Ectodermal cell (in vitro differentiated cells): ENCODE measurements at regions not wholly inside any gene's neighbourhood (a gene's known extent, or its start where the extent isn't known, plus 50 kb on each side); places are given as distances from the start of the nearest gene placed in this dataset.

Experiments used
- H3K27ac ChIP-seq: 2 replicates; pipeline ENCODE4 v1.7.0; 2013; ENCODE audit warnings: mild to moderate bottlenecking, low read depth, low read length; ENCODE audit not compliant: insufficient read depth, poor library complexity, severe bottlenecking
- H3K27me3 ChIP-seq: 2 replicates; pipeline ENCODE4 v1.7.0; 2013; ENCODE audit warnings: mild to moderate bottlenecking, low read length; ENCODE audit not compliant: insufficient read depth, control insufficient read depth, poor library complexity, severe bottlenecking
- H3K36me3 ChIP-seq: one replicate; pipeline ENCODE4 v1.7.0; 2013; ENCODE audit warnings: low read length; ENCODE audit not compliant: control insufficient read depth, insufficient read depth
- H3K4me1 ChIP-seq: one replicate; pipeline ENCODE4 v1.7.0; 2013; ENCODE audit warnings: low read length; ENCODE audit not compliant: control insufficient read depth, insufficient read depth
- H3K4me3 ChIP-seq: 2 replicates; pipeline ENCODE4 v1.7.0; 2013; ENCODE audit warnings: low read depth, low read length, control low read depth; ENCODE audit not compliant: insufficient read depth
- H3K9me3 ChIP-seq: 2 replicates; pipeline ENCODE4 v1.7.0; 2013; ENCODE audit warnings: mild to moderate bottlenecking, low read length, moderate library complexity; ENCODE audit not compliant: control insufficient read depth
- WGBS, 2 experiments: methylation state at CpG; one replicate each; pipeline ENCODE4 v1.1.7; 2013; ENCODE audit warnings: missing lambda C conversion rate in 2 of 2; 5-methylcytosine and 5-hydroxymethylcytosine counted together

DNA sequence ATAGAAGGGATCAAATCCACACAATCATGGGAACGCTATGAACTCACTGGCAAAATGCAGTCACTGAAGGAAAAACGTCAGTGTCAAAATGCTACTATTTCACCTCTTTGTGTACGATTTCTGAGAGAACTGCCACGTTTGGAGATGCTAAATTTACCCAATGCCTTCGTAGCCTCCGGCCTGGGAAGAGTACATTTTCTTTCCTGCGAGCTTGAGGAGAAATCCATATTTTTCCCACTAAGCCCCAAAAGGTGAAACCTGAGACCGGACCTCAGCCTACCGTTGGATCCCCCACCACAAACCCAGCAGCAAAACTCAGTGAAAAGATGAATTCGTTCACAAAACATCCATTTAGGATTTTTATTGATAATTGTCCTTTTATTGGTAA lies 131.7 kb downstream of the GPX5 start:
- no peaks in the 10 kb centered on the region for H3K4me1 ChIP-seq
- H3K4me3 ChIP-seq, result peak overlapping the region; percentile 72
- 68 to 71% methylated on average over 9 to 10 of the region's 10 CpGs for WGBS, 2 experiments
- no peaks in the 10 kb centered on the region for H3K9me3 ChIP-seq
- no peaks in the 10 kb centered on the region for H3K36me3 ChIP-seq
- peaks cover 5% of the 10 kb centered on the region for H3K27me3 ChIP-seq
- no peak overlapping the region for H3K27ac ChIP-seq

GRCh38 chr6:28657769-28658465 lies 132.2 kb downstream of the GPX5 start:
- Histone ChIP-seq H3K4me1 (no peaks in the 10 kb centered on the region), H3K9me3 (no peaks in the 10 kb centered on the region), H3K4me3 (peak overlapping the region; percentile 72), H3K27me3 (peaks cover 5% of the 10 kb centered on the region), H3K36me3 (no peaks in the 10 kb centered on the region), H3K27ac (no peak overlapping the region)
- WGBS, 2 experiments, result 26 to 32% methylated on average over 25 to 27 of the region's 27 CpGs

DNA sequence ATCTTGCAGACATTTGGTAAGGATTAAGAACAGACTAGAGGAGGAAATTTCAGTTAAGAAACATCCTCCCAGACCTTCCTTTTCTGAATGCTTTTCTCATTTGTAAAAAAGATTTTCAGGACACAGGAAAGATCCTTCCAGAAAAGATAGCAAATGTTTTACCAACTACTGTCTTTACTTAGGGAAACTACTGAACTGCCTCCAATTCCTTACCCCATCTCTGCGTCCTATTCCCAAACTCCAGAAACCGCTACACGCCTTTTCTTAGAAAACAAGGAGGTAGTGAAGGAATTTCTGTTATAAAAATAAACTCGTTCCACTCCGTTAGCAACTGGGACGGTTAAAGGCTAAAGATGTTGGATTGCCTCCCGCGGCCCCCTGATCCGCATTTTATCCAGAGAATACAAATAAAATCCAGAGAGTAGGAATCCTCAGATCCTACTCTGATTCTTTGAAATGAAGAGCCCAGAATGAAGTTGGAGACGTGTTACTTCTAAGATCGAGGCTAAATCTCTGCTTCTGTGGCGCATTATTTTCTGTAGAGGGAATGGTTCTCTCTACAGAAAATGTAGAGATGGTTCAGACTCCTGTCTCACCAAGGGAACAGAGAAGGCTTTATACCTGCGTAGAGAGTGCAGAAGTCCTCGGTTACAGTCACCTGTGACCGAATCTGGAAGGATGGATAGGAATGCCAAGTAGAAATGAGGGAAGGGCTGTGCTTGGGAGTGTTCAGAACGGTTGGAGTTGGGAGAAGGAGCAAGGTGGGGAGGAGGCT lies 133.0 kb downstream of the GPX5 start:
- H3K36me3 ChIP-seq, result no peaks in the 10 kb centered on the region
- 2 to 3% methylated on average over 13 to 16 of the region's 16 CpGs for WGBS, 2 experiments
- H3K4me1 ChIP-seq, result no peaks in the 10 kb centered on the region
- no peaks in the 10 kb centered on the region for H3K9me3 ChIP-seq
- H3K27me3 ChIP-seq, result peaks cover 5% of the 10 kb centered on the region
- H3K27ac ChIP-seq, result no peak overlapping the region
- peak overlapping the region; percentile 72 for H3K4me3 ChIP-seq

DNA sequence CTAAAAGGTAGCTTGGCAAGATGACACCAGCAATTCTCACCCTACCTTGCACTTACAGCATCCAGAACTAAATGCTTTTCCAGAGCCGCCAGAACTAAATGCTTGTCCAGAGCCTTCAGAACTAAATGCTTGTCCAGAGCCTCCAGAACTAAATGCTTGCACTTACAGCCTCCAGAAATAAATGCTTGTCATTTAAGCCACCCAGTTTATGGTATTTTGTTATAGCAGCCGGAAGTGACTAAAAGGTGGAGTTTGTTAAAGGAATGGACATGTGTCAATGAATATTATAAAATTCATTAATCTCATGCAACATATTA lies 133.5 kb downstream of the GPX5 start:
- Histone ChIP-seq H3K9me3 (no peaks in the 10 kb centered on the region), H3K27ac (no peak overlapping the region), H3K27me3 (peaks cover 5% of the 10 kb centered on the region), H3K36me3 (no peaks in the 10 kb centered on the region), H3K4me1 (no peaks in the 10 kb centered on the region), H3K4me3 (peak overlapping the region; percentile 72)
- 36 to 42% methylated on average over 1 of the region's 2 CpGs for whole genome bisulfite sequencing, 2 experiments

- Histone ChIP-seq H3K9me3 (no peaks in the 10 kb centered on the region), H3K4me3 (no peak overlapping the region), H3K27me3 (peaks cover 5% of the 10 kb centered on the region), H3K36me3 (no peaks in the 10 kb centered on the region), H3K4me1 (no peaks in the 10 kb centered on the region), H3K27ac (no peak overlapping the region)
- WGBS, 2 experiments, result 92% methylated on average over 2 of the region's 2 CpGs
Observed at GRCh38 chr6:28661097-28661713, 135.5 kb downstream of the GPX5 start.

DNA sequence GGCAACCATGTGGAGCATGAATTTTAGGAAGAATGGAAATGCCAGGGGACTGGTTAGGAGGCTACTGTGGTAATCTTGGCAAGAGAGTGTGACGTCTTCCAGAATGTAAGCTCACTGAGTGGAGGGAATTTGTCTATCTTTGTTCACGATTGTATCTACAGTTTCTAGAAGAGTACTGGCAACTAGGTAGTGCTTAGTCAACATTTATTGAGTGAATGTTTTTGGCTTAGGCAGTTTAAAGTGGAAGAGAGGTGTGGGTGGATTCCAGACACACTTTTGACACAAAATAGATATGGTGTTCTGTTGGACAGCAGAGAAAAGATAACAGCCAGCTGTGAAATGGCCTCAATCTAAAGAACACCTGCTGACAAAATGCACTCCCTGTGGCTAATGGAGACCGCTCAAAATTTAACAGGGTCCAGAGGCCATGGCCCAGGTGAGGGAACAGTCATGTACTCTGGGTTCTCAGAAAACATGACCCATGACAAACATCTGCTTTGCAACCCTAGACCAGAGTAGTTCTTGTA lies 139.3 kb downstream of the GPX5 start:
- Histone ChIP-seq H3K4me3 (no peak overlapping the region), H3K27me3 (no peaks in the 10 kb centered on the region), H3K9me3 (no peaks in the 10 kb centered on the region), H3K4me1 (no peaks in the 10 kb centered on the region), H3K27ac (no peak overlapping the region), H3K36me3 (no peaks in the 10 kb centered on the region)
- WGBS, 2 experiments, result 96 to 97% methylated on average over 3 of the region's 3 CpGs

- H3K4me3 ChIP-seq, result no peak overlapping the region
- WGBS, 2 experiments, result 50 to 67% methylated on average over 2 to 3 of the region's 3 CpGs
Observed at GRCh38 chr6:28673417-28673786, 147.7 kb downstream of the GPX5 start.

DNA sequence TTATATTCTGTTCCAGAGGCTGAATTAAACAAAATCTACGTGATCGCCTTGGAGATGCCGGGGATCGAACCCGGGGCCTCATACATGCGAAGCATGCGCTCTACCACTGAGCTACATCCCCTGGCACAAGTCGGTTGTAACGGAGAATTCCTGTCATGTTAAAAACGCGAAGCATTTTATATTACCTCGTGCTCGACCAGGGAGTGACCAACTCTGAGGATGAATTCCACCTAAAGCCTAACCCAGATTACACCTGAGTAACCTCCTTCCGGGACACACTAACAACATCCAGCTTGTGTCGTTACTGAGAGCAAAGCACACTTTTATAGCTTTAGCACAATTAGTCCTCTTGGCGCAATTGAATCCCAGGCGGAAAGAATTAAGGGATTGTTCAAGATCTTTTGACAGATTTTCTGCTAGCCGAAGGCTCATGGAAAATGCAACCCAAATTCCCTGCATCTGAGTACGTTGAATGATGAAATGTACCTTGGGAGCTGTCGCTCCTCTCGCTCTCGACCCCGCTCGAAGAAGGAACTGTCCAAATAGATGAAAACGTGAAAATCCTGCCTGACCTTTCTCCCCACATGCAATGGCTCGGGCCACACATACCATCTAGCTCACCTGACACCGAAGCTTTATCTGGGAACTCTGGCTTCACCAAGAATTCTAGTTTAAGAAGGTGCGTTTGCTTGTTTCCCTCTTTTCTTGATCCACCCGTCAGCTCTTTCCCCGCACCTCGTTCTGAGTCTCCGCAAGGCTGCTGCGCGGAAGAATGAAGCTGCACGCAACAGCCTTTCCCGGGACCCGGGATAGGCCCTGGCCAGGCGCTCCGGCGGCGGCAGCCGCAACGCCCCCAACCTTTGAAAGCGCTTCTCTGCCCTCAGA lies 148.3 kb downstream of the GPX5 start:
- no peaks in the 10 kb centered on the region for H3K9me3 ChIP-seq
- 1 to 2% methylated on average over 44 of the region's 44 CpGs for WGBS, 2 experiments
- H3K36me3 ChIP-seq, result no peaks in the 10 kb centered on the region
- no peak overlapping the region for H3K27ac ChIP-seq
- peaks cover 15% of the 10 kb centered on the region for H3K27me3 ChIP-seq
- H3K4me1 ChIP-seq, result no peaks in the 10 kb centered on the region
- H3K4me3 ChIP-seq, result peak overlapping the region; percentile 58

More at GRCh38 chr6:28673417-28673786, 147.7 kb downstream of the GPX5 start:
- no peaks in the 10 kb centered on the region for H3K9me3 ChIP-seq
- no peaks in the 10 kb centered on the region for H3K4me1 ChIP-seq
- no peaks in the 10 kb centered on the region for H3K36me3 ChIP-seq
- H3K27me3 ChIP-seq, result peaks cover 15% of the 10 kb centered on the region
- H3K27ac ChIP-seq, result no peak overlapping the region

- H3K9me3 ChIP-seq, result no peaks in the 10 kb centered on the region
- H3K4me3 ChIP-seq, result no peak overlapping the region
- no peaks in the 10 kb centered on the region for H3K4me1 ChIP-seq
- no CpG with 5 or more reads among the region's 1 CpG for WGBS, 2 experiments
- H3K36me3 ChIP-seq, result no peaks in the 10 kb centered on the region
- peaks cover 15% of the 10 kb centered on the region for H3K27me3 ChIP-seq
- no peak overlapping the region for H3K27ac ChIP-seq
Observed at GRCh38 chr6:28675600-28675999, 149.9 kb downstream of the GPX5 start.
